ENCODE measurements at regions not wholly inside any gene's neighbourhood (a gene's known extent, or its start where the extent isn't known, plus 50 kb on each side); places are given as distances from the start of the nearest gene placed in this dataset.
"Not testable (repeated sequence)": the region's sequence is repeated elsewhere in the genome, so short reads cannot be mapped to it uniquely, and the experiment has no call there.

DNA sequence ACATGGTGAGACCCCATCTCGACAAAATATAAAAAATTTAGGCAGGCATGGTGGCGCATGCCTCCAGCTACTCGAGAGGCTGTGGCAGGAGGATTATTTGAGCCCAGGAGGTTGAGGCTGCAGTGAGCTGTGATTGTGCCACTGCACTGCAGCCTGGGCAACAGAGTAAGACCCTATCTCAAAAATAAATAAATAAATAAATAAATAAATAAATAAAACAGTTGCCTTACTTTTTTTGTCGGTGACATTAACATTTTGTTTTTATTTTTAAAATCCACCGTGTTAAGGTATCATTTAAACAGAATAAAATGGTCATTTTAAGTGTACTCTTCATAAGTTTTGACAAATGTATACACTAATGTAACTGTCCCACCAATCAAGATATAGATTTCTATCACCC lies 57.0 kb downstream of the RASL11A start:
- no peak for DNase-seq

DNA sequence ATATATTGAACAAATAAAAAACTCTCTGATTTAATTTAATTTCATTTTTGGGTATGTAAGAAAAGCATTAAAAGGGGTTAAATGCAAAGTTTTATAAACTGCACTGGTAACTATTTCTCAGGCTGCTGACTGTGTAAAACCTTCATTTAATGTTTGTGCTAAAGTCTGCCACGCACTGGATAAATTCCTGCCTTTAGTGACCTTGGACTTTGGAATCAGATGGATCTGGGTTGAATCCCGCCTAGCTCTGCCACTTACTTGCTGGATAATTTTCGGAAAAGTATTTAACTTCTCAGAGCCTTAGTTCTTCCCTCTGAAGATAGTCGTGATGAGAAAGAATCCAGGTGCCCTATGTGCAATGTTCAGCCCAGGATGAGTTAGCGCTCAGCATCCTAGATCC lies 58.6 kb downstream of the RASL11A start:
- no peak for DNase-seq

DNA sequence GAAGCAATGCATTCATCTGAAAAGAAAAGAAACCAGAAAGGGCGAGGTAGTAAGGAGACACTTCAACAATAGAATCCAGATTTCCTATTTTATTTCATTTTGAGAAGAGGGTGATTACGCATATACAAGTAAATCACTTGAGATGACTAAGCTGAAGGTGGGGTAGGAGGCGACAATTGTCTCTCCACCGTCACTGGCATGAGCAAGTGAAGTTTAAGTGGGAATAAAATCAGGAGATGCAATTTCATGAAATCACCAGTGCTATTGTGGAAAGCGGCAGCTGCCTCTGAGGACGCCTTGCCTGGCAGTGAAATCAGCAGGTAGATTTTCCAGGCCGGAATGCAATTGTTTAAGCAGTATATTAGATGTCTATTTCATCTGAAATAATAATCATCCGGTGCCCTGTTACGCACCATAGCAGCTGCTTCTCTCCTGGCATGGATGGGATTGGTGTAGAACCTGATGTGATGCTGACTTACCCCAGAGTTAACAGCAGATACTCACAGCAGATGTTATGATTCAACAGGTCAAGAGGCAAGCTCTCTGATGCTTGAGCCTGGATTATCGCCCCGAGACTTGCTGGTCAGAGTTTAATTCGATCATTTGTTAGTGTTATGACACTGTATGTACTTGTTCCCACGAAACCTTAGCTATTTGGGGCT lies 64.3 kb downstream of the RASL11A start:
- no peak for DNase-seq

DNA sequence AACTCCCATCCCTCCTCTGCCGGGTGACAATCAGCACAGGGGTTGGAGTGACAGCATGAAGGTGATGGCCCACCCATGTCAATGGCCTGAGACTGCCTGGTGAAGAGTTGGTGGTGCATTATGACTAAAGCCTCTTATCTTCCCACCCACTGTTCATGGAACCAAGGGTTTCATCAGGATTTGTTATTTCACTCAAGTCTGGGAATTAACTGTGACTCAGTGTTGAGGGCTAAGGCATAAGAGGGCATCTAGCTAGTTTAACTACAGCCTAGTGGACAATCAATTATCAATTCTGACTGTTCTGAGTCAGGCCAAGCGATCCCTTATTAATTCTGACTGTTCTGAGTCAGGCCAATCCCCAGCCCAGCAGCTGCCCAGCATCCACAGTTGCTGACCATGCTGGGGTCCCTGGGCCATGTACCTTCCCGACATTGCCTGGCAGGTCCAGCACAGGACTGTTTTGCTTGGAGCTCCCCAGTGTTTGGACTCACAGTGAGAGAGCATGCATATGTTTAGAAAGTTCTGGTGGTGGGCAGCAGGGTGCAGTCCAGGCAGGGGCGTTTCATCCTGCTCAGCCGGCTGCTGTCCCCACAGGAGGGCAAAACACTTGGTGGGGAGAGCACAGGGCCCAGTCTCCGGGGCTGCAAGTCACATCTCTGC lies 65.5 kb downstream of the RASL11A start:
- no peak for DNase-seq

DNA sequence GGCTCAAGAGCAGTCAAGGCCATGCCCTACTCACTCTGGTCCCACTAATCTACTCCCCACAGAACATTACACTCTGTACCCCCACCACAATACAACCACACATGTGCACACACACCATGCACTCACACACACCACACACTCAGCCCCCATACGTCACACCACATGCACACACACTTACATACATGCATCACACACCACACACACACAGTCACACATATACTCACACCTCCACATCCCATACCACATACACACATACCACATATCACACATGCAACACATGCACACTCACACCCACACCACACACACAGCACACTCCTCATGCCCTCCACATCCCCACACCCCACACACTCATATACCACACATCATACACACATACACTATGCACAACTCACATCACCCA lies 67.6 kb downstream of the RASL11A start:
- DNase-seq, result no peak

DNA sequence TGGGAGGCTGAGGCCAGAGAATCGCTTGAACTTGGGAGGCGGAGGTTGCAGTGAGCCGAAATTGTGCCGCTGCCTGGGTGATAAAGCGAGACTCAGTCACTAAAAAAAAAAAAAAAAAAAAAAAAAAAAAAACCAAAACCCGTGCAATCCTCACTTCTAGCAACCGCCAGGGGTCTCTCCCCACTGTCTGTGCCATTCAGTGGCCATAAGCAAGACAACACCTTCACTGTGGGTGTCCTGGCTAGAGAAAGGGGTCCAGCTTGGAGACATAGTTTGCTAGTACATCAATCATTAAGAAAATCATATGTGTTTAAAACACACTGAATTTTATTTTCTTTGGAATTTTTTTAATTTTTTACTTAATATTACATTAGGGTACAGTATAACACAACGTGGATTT lies 68.2 kb downstream of the RASL11A start:
- no peak for DNase-seq

DNA sequence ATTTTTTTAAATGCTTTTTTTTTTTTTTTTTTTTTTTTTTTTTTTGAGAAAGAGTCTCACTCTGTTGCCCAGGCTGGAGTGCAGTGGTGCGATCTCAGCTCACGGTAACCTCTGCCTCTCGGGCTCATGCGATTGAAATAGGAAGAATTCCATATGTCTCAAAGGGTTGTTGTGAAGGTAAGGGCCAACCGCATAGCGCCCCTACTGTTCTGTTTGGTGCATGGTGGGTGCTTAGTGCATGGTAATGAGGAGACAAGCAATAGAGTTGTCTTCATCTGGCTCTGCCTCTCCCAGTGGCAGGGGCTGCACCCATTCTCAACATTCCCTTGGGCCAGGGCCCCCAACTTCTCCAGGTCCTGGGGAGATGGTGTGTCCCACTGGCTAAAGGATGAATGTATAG lies 68.7 kb downstream of the RASL11A start:
- peak; percentile 82 for DNase-seq

DNA sequence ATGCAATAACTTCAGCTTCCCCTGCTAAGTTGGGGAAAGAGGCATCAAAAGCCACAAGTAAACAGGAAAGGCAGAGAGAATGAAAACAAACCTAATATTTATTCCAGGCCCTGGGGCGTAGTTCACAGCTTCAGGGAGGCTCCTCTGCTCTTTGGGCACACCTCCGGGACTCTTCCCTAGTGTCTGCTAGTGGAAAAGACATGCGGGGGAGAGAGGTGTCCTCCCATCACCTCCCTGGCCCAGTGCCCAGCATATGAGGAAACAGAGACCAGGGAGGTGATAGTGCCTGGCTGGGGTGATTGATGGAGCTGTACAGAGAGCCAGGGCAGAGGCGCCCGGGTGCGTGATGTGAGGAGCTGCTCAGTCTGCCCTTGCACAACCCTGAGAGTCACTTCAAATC lies 71.0 kb downstream of the RASL11A start:
- no peak for DNase-seq

DNA sequence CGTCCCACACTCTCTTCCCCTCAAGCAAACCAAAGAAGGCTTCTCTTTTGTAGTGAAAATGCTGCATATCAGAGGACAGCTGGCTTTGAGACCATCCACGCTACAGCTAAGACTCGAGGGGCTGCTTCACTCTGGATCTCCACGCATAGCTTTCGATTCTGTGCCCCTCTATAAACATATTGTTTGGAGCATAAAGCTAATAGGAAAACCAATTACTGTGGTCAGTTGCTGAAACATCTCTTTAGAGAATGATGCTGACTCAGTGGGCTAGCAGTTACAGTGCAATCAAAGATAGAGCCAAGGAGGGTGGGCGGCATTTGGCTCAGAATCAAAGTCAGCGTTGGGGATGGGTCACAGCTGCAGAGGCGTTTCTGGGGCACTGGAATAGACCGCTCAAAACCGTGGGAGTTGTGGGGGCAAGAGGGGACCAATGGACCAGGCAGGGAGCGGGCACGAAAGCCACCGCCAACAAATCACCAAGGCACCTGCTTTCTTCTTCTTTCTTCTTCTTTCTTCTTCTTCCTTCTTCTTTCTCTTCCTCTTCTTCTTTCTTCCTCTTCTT lies 76.7 kb downstream of the RASL11A start:
- no peak for DNase-seq

DNA sequence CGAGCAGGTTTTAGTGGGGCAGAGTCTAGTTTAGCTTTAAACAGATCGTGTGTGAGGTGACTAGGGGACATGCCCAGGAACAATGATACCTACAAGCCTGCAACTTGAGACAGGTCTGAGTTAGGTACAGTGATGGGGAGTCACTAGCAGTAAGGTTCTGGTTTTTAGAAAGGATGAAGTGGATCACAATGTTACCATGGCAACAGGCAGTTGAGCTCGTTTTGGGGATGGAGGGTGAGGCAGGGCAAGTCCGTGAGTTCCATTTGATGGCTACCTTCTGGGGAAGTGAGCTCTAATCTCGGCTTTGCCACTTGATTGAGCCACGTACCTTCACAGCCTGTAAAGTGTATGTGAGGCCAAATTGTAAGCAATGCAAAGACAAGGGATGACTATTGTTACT lies 76.0 kb upstream of the GTF3A start:
- DNase-seq, result no peak

DNA sequence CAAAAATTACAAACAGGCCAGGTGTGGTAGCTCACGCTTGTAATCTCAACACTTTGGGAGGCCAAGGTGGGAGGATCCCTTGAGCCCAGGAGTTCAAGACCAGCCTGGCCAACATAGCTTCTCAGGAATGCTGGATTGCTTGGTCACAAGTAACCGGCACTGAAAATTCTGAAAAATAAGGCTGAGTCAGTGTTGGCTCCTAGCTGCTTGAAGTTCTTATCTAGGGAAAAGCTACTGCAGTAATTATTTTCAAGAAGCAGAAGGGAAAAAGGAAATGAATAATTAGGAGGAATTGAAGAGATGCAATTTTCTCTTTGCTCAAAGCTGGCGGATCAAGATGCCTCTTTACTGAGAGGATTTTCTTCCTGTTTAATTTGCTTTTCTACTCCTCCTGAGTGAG lies 75.0 kb upstream of the GTF3A start:
- no peak for DNase-seq

DNA sequence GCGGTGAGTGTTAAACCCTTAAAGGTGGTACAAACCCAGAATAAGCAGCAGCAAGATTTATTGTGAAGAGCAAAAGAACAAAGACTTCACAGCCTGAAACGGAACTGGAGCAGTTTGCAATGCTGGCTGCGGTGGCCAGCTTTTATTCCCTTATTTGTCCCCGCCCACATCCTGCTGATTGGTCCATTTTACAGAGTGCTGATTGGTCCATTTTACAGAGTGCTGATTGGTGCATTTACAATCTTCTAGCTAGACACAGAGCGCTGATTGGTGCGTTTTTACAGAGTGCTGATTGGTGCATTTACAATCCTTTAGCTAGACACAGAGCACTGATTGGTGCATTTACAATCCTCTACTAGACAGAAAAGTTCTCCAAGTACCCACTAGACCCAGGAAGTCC lies 73.6 kb upstream of the GTF3A start:
- DNase-seq, result not testable (repeated sequence)

DNA sequence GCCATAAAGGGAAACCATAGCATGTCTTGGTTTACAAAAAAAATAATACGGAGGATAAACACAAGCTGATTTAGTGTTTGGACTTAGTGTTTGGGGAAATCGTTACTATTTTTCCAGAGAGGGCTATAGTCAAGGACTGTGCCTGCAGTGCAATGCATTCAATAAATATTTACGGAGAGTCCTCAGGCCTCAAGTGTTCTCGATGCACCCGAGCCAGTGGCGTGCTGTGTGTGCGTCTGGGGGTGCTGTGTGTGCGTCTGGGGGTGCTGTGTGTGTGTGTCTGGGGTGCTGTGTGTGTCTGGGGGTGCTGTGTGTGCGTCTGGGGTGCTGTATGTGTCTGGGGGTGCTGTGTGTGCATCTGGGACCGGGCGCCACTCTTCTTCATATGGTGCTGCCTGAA lies 71.7 kb upstream of the GTF3A start:
- no peak for DNase-seq

DNA sequence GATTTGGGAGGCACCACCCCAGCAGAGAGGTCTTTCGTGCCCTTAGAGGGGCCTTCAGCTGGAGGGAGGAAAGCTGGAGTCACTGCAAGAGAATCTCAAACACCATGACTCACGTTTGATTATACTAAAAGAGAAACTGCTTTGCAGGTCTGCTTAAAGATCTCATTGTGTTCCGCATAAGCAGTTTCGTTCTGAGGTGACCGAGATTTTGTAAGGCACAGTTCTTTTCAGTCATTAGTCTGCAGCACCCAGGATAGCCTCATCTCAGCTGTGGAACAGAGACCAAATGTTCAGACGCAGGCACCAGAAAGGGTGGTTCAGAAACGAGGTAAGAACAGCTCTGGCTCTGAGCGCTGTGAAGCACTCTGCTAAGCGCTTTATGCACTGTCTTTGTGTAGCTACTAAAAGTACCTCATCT lies 71.2 kb upstream of the GTF3A start:
- peak; percentile 69 for DNase-seq

DNA sequence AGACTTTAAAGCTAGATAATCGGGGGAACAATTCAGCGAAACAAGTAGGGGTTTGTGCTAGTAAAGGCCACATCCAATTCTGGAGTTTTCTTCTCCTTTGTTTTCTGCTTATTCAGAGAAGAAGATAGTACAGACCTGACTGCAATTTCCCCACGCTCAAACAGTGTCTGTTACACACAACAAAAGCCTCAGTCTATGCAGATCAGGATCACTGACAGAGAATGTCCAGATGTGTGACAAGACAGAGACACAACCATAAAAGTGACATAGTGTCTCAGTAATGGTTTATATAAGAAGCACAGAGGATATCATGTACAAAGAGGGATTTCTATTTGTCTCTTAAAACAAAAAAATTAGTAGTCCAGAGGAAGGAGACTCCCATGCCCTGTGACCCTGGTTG lies 70.7 kb upstream of the GTF3A start:
- DNase-seq, result no peak

DNA sequence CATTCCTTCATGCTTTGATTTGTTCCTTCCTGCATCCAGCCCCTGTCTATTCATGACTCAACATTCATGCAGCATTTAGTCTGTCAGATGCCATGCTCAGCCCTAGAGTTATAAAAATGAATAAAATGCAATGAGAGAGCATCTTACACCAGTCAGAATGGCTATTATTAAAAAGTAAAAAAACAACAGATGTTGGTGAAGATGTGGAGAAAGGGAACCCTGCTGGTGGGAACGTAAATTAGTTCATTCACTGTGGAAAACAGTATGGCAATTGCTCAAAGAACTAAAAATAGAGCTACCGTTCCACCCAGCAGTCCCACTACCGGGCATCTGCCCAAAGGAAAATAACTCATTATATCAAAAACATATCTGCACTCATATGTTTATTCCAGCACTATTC lies 70.0 kb upstream of the GTF3A start:
- no peak for DNase-seq

DNA sequence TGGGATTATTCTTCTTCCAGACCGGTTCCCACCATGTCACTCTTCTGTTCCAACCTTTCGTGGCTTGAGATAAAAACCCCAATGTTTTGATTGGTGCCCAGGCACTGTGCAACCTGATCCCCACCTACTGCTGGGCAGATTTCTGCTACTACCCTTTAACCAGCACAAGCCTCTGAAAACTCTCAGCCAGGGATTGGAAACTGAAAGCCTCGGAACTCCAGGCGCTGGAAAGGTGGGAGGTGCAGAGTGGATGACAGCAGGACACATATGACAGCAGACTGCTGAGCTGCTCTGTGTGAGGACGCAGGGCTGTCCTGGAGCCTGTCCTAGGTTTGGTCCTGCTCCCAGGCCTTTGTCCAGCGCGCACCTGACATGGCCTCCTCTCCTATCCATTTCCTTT lies 68.5 kb upstream of the GTF3A start:
- DNase-seq, result no peak

DNA sequence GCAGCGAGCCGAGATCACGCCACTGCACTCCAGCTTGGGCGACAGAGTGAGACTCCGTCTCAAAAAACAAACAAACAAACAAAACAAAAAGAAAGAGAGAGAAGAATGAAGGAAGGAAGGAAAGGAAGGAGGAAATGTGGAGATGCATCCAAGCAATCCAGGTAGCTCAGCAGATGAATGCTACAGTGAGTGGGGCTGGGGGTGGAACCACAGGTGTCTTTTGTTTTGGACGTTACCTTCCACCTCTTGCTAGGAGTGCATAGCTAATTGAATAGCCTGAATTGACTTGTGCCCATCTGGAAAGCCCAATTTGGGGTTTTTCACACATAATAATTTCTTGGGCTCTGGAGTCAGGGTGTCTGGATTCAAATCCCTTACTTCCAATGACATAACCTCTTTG lies 66.0 kb upstream of the GTF3A start:
- no peak for DNase-seq

DNA sequence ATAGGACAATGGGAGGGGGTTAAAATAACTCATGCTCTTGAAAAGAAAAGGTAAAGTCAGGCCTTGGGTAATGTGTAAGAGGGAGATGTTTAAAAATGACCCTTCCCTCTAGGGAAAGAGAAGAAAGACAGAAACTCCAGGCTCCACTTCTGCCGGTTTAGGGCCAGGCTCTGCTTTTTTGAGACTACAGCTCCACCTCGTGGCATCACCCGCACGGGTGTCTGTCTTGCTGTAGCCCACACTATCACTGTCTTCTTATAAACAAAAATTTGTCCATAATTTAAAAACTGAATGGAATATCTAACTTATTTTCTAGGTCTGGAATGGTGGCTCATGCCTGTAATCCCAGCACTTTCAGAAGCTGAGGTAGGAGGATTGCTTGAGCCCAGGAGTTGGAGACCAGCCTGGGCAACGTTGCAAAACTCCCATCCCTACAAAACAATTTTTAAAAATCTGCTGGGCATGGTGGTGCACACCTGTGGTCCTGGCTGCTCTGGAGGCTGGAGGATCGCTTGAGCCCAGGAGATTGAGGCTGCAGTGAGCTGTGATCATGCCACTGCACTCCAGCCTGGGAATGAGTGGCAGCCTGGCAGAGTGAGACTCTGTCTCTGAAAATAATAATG lies 65.1 kb upstream of the GTF3A start:
- peak; percentile 83 for DNase-seq

DNA sequence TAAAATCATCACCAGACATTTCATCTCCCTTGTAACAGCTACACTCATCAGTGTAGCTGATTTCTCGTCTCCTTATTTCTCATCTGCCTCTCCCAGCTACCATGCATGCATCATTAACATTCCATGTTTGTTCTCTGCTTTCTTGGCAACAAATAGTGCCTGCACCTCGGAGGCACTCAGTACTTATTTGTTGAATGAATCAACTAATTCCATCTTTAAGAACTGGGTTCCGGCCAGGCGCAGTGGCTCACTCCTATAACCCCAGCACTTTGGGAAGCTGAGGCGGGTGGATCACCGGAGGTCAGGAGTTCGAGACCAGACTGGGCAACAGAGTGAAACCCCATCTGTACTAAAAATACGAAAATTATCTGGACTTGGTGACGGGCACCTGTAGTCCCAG lies 63.9 kb upstream of the GTF3A start:
- DNase-seq, result no peak

DNA sequence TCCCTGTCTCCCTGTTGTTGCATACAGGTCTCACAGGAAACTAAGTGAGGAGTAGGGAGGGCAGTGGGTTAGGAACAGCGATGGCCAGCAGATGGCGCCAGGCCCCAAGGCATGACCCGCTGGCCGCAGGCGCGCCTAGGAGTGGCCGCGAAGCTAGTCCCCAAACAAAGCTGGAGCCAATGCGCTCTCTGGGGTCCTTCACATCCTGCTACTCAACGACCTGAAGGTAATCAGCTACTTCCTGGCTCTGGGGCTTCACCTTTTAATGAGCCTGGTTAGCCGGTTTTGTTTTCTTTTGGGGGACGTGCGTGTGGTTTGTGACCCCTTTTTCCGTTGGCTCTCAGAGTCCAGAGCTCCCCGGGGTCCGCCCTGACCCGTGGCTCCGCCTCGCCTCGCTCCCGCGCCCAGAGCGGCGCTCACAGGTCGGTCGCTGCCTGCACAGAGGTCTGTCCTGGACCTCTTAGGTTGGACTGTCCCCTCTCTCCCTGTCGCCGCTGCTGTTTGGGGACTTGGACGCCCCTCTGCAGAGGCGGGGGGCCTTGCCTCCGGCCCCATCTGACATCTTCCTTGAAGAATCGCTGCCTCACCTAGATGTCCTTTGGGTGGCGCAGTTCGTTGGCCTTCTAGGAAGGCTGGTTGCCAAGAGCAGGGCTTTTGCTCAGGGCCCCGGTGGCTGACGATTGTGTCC lies 62.2 kb upstream of the GTF3A start:
- DNase-seq, result peak; percentile 95

DNA sequence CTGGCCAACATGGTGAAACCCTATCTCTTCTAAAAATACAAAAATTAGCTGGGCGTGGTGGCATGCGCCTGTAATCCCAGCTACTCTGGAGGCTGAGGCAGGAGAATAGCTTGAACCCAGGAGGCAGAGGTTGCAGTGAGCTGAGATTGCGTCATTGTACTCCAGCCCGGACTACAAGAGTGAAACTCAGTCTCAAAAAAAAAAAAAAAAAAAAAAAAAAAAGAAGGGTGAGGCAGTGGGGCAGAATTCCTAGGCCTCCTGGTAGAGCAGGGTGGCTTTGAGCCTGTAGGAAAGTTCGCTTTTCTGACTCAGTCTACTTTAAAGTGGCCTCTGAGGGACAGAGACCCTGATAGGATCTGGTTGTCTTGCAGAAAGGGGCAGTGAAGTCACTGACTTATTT lies 60.8 kb upstream of the GTF3A start:
- not testable (repeated sequence) for DNase-seq

DNA sequence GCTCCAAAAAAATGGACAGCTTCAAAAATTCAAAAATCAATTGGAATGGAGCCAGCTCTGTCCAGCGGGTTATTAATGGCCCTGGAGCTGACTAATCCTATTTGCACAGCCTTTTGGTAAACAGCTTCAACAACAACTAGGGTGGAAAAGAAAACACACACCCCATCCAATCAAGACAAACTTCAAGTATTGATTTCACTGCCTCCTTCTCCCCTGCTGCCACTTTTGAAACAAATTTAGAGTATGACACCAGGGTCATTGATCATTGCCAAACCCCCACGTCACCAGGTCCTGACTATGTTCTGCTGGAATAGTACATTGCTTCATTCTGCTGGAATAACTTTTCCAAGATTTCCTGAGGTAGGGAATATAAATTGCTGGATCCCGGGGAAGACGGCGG lies 56.8 kb upstream of the GTF3A start:
- DNase-seq, result no peak
